Endothelial cell of umbilical vein (primary cell): ENCODE measurements at regions not wholly inside any gene's neighbourhood (a gene's known extent, or its start where the extent isn't known, plus 50 kb on each side); places are given as distances from the start of the nearest gene placed in this dataset.

Experiments used
- BruUV-seq: library from RNA; stranded (reverse); fragments of 400-500 nt; replicated peaks from 2 replicates; lab custom pipeline; 2021; lab: Mats Ljungman, UMichigan
- CTCF ChIA-PET: fragments of 300-600, 350-600 bp; sonication (Branson Sonifier 250); formaldehyde crosslinking; loops from one replicate; lab custom pipeline; 2021; ENCODE audit warnings: antibody characterized with exemption, inconsistent platforms; lab: Charles Lee
- POLR2A ChIA-PET: fragments of 300-600, 350-600 bp; sonication (Branson Sonifier 250); formaldehyde crosslinking; loops from one replicate; lab custom pipeline; 2021; ENCODE audit warnings: antibody characterized with exemption, inconsistent platforms; lab: Charles Lee
- DNase-seq: peaks from one replicate; pipeline ENCODE4 v3.0.0-alpha.2; 2011; ENCODE audit warnings: low read depth, low spot score
- FAIRE-seq: peaks from 2 replicates; lab custom pipeline; 2011; peaks lifted over from hg19 to GRCh38; lab: Jason Lieb, UNC
- H2AFZ ChIP-seq: 2 replicates; pipeline ENCODE4 v1.6.0; 2012; ENCODE audit warnings: low read depth, low read length, control low read depth, inconsistent platforms
- H3K27ac ChIP-seq: 2 replicates; pipeline ENCODE4 v1.5.1; 2011; ENCODE audit warnings: low read depth, mild to moderate bottlenecking, control low read depth, low read length, moderate library complexity; ENCODE audit not compliant: insufficient read depth
- H3K27me3 ChIP-seq, 2 experiments: 2 replicates each; pipeline versions ENCODE4 v1.6.0 to v1.6.1; 2011; ENCODE audit warnings: low read length in 2 of 2, mixed read lengths in 1 of 2; ENCODE audit not compliant: control insufficient read depth in 2 of 2, insufficient read depth in 2 of 2
- H3K36me3 ChIP-seq, 2 experiments: 2 replicates in 1 of 2; 3 replicates in 1 of 2; pipeline ENCODE4 v1.5.1; 2011; ENCODE audit warnings: low read length in 2 of 2, mild to moderate bottlenecking in 1 of 2, moderate library complexity in 1 of 2; ENCODE audit not compliant: control insufficient read depth in 2 of 2, insufficient read depth in 2 of 2; ENCODE audit errors: extremely low read depth in 1 of 2
- H3K4me1 ChIP-seq: 3 replicates; pipeline ENCODE4 v1.5.1; 2011; ENCODE audit warnings: mild to moderate bottlenecking, low read length; ENCODE audit not compliant: control insufficient read depth, insufficient read depth; ENCODE audit errors: extremely low read depth
- H3K4me2 ChIP-seq: 2 replicates; pipeline ENCODE4 v1.6.1; 2011; ENCODE audit warnings: low read length, control low read depth, mixed read lengths; ENCODE audit not compliant: insufficient read depth
- H3K4me3 ChIP-seq, 3 experiments: fragments of 200-600 bp in 1 of 3; sonication (generic), shearing (Covaris generic) in 1 of 3; replicated peaks in 1 of 3; 2 replicates each; pipeline ENCODE4 v1.5.1; 2011 to 2016; ENCODE audit warnings: control low read depth in 3 of 3, low read length in 3 of 3, mild to moderate bottlenecking in 2 of 3, inconsistent platforms in 1 of 3, low read depth in 1 of 3, moderate library complexity in 1 of 3; ENCODE audit not compliant: insufficient read depth in 1 of 3
- H3K79me2 ChIP-seq: 2 replicates; pipeline ENCODE4 v1.6.0; 2012; ENCODE audit warnings: low read length, inconsistent platforms; ENCODE audit not compliant: control insufficient read depth, insufficient read depth
- H3K9ac ChIP-seq: replicated peaks from 2 replicates; pipeline ENCODE3; 2011; ENCODE audit warnings: low read length, control low read depth; ENCODE audit not compliant: insufficient read depth; ENCODE audit errors: extremely low read depth
- H3K9me1 ChIP-seq: replicated peaks from 3 replicates; pipeline ENCODE4 v1.6.0; 2011; ENCODE audit warnings: mild to moderate bottlenecking, low read length; ENCODE audit not compliant: control insufficient read depth, insufficient read depth; ENCODE audit errors: extremely low read depth
- H3K9me3 ChIP-seq: replicated peaks from 2 replicates; pipeline ENCODE4 v1.5.1; 2012; ENCODE audit warnings: low read length, inconsistent platforms; ENCODE audit not compliant: control insufficient read depth, insufficient read depth
- H4K20me1 ChIP-seq: replicated peaks from 2 replicates; pipeline ENCODE3; 2011; ENCODE audit warnings: mild to moderate bottlenecking, low read length; ENCODE audit not compliant: control insufficient read depth, insufficient read depth; ENCODE audit errors: extremely low read depth
- EZH2 ChIP-seq: IDR thresholded peaks from 2 replicates; pipeline ENCODE4 v1.6.1; 2012; ENCODE audit warnings: borderline replicate concordance, low read depth, mild to moderate bottlenecking, moderate library complexity, low read length, inconsistent platforms; ENCODE audit not compliant: severe bottlenecking
- GATA2 ChIP-seq: IDR thresholded peaks from 2 replicates; pipeline ENCODE4 v1.7.0; 2011; ENCODE audit warnings: low read depth, mild to moderate bottlenecking, moderate library complexity, mixed read lengths, low read length; ENCODE audit not compliant: insufficient read length, insufficient read depth
- POLR2A ChIP-seq: IDR thresholded peaks from 2 replicates; pipeline ENCODE4 v1.6.1; 2012; ENCODE audit warnings: low read depth, mild to moderate bottlenecking, control low read depth, low read length
- dilution Hi-C: fragments of 300-500 bp; cut with MboI; formaldehyde crosslinking; loops from one replicate; pipeline ENCODE4 v1.15.0; 2019; ENCODE audit warnings: low sequenced_read_pairs; ENCODE audit not compliant: extremely low pct_ligation_motif_present
- intact Hi-C: fragments of 100-400 bp; cut with micrococcal nuclease; formaldehyde crosslinking; loops from one replicate; pipeline ENCODE4 v1.10.0; 2022

- BruUV-seq: no TSS peak
- Histone ChIP-seq H3K36me3 (no peaks in the 10 kb centered on the region), H3K9ac (no peak overlapping the region), H3K9me1 (no peaks in the 10 kb centered on the region), H3K27me3 (peaks cover 1 to 9% of the 10 kb centered on the region in 2 experiments), H2AFZ (no peak overlapping the region), H3K9me3 (no peaks in the 10 kb centered on the region), H3K79me2 (no peaks in the 10 kb centered on the region), H3K4me2 (no peak overlapping the region), H3K4me1 (peaks cover 2% of the 10 kb centered on the region), H3K4me3 (no peak overlapping the region), H4K20me1 (no peaks in the 10 kb centered on the region), H3K27ac (no peak overlapping the region)
- no peak for TF ChIP-seq EZH2
- DNase-seq: no peak
- POLR2A ChIA-PET: no interaction called here
- dilution Hi-C loops: no loop called here
- CTCF ChIA-PET: interaction anchor here (0.7 to 4.8 kb wide), 14 partner anchors 11 to 974 kb away, joined by 3 to 47 read pairs (median 6); no protein-coding TSS in a partner anchor
- no peak for FAIRE-seq
- intact Hi-C loops: loop anchor here (1.0 to 10.0 kb wide), 3 partner anchors 417 to 601 kb away; no protein-coding TSS in a partner anchor
Observed at GRCh38 chr4:74873545-74874301, 59.2 kb upstream of the PARM1 start.

- no peak overlapping the region for H3K9ac ChIP-seq
Observed at GRCh38 chr4:74858921-74859562, 64.7 kb upstream of the BTC start.

More at GRCh38 chr4:74858921-74859562, 64.7 kb upstream of the BTC start:
- H3K4me1 ChIP-seq: no peaks in the 10 kb centered on the region
- no peak overlapping the region for H3K4me2 ChIP-seq
- intact Hi-C loops: no loop called here
- dilution Hi-C loops: no loop called here
- no peaks in the 10 kb centered on the region for H4K20me1 ChIP-seq
- POLR2A ChIA-PET: no interaction called here
- H3K9me3 ChIP-seq: no peaks in the 10 kb centered on the region
- DNase-seq (no peak), FAIRE-seq (no peak)
- no peak for TF ChIP-seq POLR2A
- TF ChIP-seq GATA2: no peak
- no peak overlapping the region for H3K4me3 ChIP-seq
- no peaks in the 10 kb centered on the region for H3K27me3 ChIP-seq
- CTCF ChIA-PET: no interaction called here
- H2AFZ ChIP-seq: no peak overlapping the region
- no peaks in the 10 kb centered on the region for H3K9me1 ChIP-seq
- H3K79me2 ChIP-seq: no peaks in the 10 kb centered on the region
- no peak overlapping the region for H3K27ac ChIP-seq
- no TSS peak for BruUV-seq
- H3K36me3 ChIP-seq: no peaks in the 10 kb centered on the region
